Left colon (tissue), 2 donors: ENCODE measurements at regions not wholly inside any gene's neighbourhood (a gene's known extent, or its start where the extent isn't known, plus 50 kb on each side); places are given as distances from the start of the nearest gene placed in this dataset.

Experiments used
- ATAC-seq: fragments of 200-7000 bp; cut with Tn5 transposase; one replicate; pipeline ENCODE4 v1.9.1; 2020; ENCODE audit warnings: mild to moderate bottlenecking, moderate library complexity
- DNase-seq, 2 donors: peaks; one replicate each; pipeline ENCODE4 v3.0.0-alpha.2; 2020
- intact Hi-C, 2 donors: fragments of 100-400 bp; cut with DNase I in 1 of 2; cut with micrococcal nuclease in 1 of 2; formaldehyde crosslinking; loops; one replicate each; pipeline versions ENCODE4 v1.11.2 to v1.14.0; 2022; cut with DNase I, micrococcal nuclease
- donor health status: DM: no; HTN: no; CAD: no.
- donor health status: DM: yes; HTN: yes; CAD: no.

- no peak for ATAC-seq
- no peak for DNase-seq
- intact Hi-C loops, result no loop called here
Observed at GRCh38 chr4:41802590-41802989, 54.1 kb upstream of the PHOX2B start.

- DNase-seq (no peak), ATAC-seq (no peak)
- intact Hi-C loops, result no loop called here
Observed at GRCh38 chr4:41799126-41799525, 50.6 kb upstream of the PHOX2B start.
